HUES64 (cell line): ENCODE measurements at regions not wholly inside any gene's neighbourhood (a gene's known extent, or its start where the extent isn't known, plus 50 kb on each side); places are given as distances from the start of the nearest gene placed in this dataset.

Experiments used
- H3K27ac ChIP-seq: 2 replicates; pipeline ENCODE4 v1.7.0; 2013; ENCODE audit warnings: low read depth, low read length, inconsistent platforms
- H3K27me3 ChIP-seq: 2 replicates; pipeline ENCODE4 v1.6.1; 2013; ENCODE audit warnings: mild to moderate bottlenecking, low read length; ENCODE audit not compliant: insufficient read depth
- H3K36me3 ChIP-seq: 2 replicates; pipeline ENCODE4 v1.6.1; 2013; ENCODE audit warnings: mild to moderate bottlenecking, low read length; ENCODE audit not compliant: insufficient read depth
- H3K4me1 ChIP-seq: 2 replicates; pipeline ENCODE4 v1.6.1; 2013; ENCODE audit warnings: mild to moderate bottlenecking, low read length, moderate library complexity; ENCODE audit not compliant: insufficient read depth
- H3K4me3 ChIP-seq: 2 replicates; pipeline ENCODE4 v1.5.1; 2013; ENCODE audit warnings: mild to moderate bottlenecking, low read length, moderate library complexity
- H3K9ac ChIP-seq: 2 replicates; pipeline ENCODE4 v1.6.1; 2013; ENCODE audit warnings: mild to moderate bottlenecking, low read depth, low read length
- H3K9me3 ChIP-seq: 2 replicates; pipeline ENCODE4 v1.6.1; 2013; ENCODE audit warnings: low read depth, low read length; ENCODE audit not compliant: insufficient read depth
- WGBS: fragments of 150-250, 120-280 bp; methylation state at CpG from one replicate; pipeline ENCODE4 v1.1.7; 2013; ENCODE audit warnings: missing lambda C conversion rate; 5-methylcytosine and 5-hydroxymethylcytosine counted together

DNA sequence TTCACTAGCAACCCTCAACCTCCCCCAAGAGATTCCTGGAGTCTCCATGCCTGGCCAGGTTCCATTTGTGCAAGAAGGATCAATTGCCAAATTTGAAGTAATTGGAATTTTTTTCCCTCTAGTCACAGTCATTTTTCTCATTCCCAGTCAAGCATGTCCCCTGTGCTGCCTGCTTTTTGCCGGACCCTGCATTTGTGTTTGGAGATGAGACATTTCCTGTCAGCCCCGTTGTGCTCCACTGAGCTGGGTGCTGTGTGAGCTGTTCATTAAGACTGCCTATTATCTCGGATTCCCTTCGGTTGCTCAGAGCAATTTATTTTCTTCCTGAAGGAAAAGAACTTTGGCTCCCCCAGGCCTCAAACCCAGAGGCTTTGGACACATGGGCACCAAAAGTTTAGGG, 201.0 kb upstream of the NLRP1 start:
- 78% methylated on average over 4 of the region's 4 CpGs for WGBS
- H3K4me1 ChIP-seq, result peaks cover 6% of the 10 kb centered on the region; the same call in 1 of the 2 replicates
- no peaks in the 10 kb centered on the region for H3K27me3 ChIP-seq
- H3K36me3 ChIP-seq, result no peaks in the 10 kb centered on the region
- H3K27ac ChIP-seq, result no peak overlapping the region
- peaks cover 7% of the 10 kb centered on the region; the same call in 1 of the 2 replicates for H3K9me3 ChIP-seq
- no peak overlapping the region for H3K4me3 ChIP-seq
- H3K9ac ChIP-seq, result no peak overlapping the region

DNA sequence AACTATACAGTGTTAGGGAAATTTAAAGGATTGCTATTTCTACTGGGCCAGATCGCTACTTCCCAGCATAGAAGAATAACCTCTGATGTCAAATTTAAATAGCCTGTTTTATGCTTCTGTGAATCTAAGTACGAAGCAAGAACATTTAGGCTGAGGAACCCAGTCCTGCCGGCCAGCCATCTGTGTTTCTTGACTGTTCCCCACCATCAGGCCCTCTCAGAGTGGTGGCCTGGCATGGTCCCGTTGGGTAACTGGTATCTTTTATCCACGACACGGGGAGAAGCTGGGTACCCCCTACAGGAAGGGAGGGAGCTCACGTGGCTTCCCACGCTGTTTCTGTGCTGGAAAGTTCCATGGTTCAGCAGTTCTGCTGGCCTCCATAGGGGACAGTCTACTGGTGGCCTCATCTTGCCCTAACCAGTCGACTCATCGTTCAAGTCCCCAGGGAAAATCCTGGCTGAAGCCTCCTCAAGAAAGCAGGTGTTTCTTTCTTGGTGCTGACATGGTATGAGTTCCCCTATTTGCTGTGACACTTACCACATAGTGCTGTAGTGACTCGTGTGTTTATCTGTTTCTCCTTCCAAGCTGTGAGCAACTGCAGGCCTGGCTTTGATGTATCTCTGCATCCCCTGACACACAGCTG, 201.7 kb upstream of the NLRP1 start:
- 89% methylated on average over 11 of the region's 11 CpGs for WGBS
- H3K27ac ChIP-seq, result no peak overlapping the region
- no peak overlapping the region for H3K9ac ChIP-seq
- H3K27me3 ChIP-seq, result no peaks in the 10 kb centered on the region
- peaks cover 7% of the 10 kb centered on the region; the same call in 1 of the 2 replicates for H3K9me3 ChIP-seq
- no peaks in the 10 kb centered on the region for H3K36me3 ChIP-seq
- H3K4me1 ChIP-seq, result peaks cover 6% of the 10 kb centered on the region; the same call in 1 of the 2 replicates
- H3K4me3 ChIP-seq, result no peak overlapping the region

DNA sequence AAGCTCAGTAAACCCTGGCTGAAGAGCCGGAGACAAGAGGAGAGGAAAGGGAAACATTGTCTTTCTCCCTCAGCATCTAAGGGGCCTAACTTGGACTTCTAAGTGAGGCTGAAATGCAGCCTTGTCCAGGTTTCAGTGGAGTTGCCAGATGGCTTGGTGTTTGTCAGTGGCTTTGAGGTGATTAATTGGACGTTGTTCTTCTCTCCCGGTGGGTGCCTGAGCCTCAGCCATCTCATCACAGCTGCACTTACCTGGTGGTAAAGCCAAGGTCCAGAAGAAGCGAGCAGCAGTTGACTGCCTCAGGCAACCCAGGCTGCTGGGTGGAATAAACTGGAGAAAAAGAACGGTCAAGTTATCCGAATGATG, 202.2 kb upstream of the NLRP1 start:
- Histone ChIP-seq H3K9me3 (peaks cover 7% of the 10 kb centered on the region; the same call in 1 of the 2 replicates), H3K36me3 (no peaks in the 10 kb centered on the region), H3K4me3 (no peak overlapping the region), H3K27me3 (no peaks in the 10 kb centered on the region), H3K27ac (no peak overlapping the region), H3K9ac (no peak overlapping the region), H3K4me1 (peaks cover 6% of the 10 kb centered on the region; the same call in 1 of the 2 replicates)
- WGBS, result 92% methylated on average over 6 of the region's 6 CpGs

DNA sequence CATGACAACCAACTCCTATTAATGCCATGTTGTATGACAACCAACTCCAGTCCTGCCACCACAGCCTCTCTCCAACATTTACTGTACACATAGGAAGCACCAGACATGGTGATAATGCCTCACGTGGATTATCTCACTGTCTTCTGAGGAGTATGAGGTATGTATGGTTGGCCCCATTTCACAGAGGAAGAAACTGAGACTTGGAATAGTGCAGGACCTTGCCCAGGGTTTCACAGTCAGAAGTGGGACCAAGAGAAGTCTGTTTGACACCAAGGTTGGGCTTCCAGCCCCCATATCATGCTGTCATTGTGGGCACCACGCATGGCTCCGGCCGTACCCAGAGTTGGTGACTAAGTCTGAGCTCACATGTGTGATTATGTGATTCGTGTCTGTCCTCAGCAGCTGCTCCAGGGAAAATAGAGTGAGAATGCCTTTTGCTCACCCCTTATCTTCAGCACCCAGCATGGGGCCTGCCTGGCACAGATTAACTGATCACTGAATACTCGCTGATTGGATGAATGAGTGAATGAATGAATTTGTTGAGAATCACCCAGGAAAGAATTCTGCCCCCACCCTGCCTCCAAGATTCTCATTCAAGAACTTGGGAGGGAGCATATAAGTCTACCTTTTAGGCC, 204.1 kb upstream of the NLRP1 start:
- no peak overlapping the region for H3K4me3 ChIP-seq
- no peaks in the 10 kb centered on the region for H3K36me3 ChIP-seq
- no peaks in the 10 kb centered on the region for H3K27me3 ChIP-seq
- H3K4me1 ChIP-seq, result peaks cover 6% of the 10 kb centered on the region; the same call in 1 of the 2 replicates
- H3K9ac ChIP-seq, result no peak overlapping the region
- 85% methylated on average over 6 of the region's 6 CpGs for WGBS
- peaks cover 14% of the 10 kb centered on the region for H3K9me3 ChIP-seq
- no peak overlapping the region for H3K27ac ChIP-seq

DNA sequence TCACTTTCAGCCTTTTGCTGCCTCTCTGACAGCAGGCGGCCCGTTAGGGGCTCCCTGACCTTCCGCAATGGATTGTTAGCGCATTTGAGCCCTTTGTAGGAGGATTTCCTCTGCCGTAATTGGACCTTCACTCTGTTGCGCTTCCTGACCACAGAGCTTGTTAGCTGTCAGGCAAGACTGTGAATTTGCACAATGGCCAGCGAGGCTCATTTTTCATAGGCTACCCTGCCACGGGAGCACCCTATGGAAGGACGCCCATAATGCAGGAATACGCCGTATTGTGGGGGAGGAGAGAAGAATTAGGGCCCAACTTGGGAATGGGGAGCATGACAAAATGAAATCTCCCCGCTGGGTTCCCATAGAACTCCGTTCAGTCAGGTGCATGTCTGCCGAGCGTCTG, 205.2 kb upstream of the NLRP1 start:
- Histone ChIP-seq H3K9me3 (peaks cover 10% of the 10 kb centered on the region), H3K27ac (no peak overlapping the region), H3K27me3 (no peaks in the 10 kb centered on the region), H3K9ac (no peak overlapping the region), H3K36me3 (no peaks in the 10 kb centered on the region), H3K4me3 (no peak overlapping the region), H3K4me1 (peaks cover 6% of the 10 kb centered on the region; the same call in 1 of the 2 replicates)
- 88% methylated on average over 15 of the region's 15 CpGs for WGBS

DNA sequence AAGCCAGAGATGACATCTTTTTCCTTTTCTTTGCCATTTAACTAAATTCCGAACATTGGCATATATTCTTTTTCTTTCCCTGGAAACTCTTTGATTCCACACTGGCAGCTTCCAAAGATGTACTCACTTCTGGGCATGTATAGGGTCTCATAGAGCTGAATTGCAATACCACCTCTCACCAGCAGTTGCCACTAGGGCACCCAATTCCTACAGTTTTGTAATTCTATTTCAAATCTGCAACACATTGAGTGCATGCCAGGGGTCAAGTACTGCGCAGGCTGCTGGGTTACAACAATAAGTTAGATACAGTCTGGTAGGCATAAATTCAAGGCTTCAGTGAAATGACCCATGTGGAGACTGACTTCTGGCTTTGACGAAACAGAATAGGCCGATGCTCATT, 208.8 kb upstream of the NLRP1 start:
- no peak overlapping the region for H3K27ac ChIP-seq
- WGBS, result 95% methylated on average over 4 of the region's 4 CpGs
- H3K36me3 ChIP-seq, result no peaks in the 10 kb centered on the region
- no peak overlapping the region for H3K4me3 ChIP-seq
- no peak overlapping the region for H3K9ac ChIP-seq
- H3K27me3 ChIP-seq, result no peaks in the 10 kb centered on the region
- H3K9me3 ChIP-seq, result peaks cover 10% of the 10 kb centered on the region
- peaks cover 13% of the 10 kb centered on the region for H3K4me1 ChIP-seq

DNA sequence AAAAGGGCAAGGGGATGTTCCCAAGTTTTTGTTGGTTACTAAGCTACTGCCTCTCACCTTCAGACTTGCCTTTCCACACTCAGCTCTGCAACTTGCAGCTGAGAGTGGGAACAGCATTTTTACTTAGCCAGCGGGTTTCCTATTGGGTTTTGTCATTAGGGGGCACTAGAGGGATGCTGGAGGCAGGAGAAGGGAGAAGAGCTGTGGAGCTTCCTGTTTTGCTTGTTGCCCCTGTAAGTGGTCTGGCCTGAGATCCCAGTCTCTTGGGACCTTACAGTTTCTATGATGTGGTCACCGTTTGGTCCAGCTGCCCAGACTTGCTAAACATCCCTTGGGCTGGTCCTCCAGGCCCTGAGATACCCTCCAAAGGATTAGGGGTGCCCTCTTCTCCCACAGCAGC, 209.6 kb upstream of the NLRP1 start:
- H3K36me3 ChIP-seq, result no peaks in the 10 kb centered on the region
- H3K27me3 ChIP-seq, result no peaks in the 10 kb centered on the region
- H3K4me3 ChIP-seq, result no peak overlapping the region
- peaks cover 10% of the 10 kb centered on the region for H3K9me3 ChIP-seq
- peaks cover 20% of the 10 kb centered on the region for H3K4me1 ChIP-seq
- 50% methylated on average over 2 of the region's 2 CpGs for WGBS
- H3K9ac ChIP-seq, result no peak overlapping the region
- H3K27ac ChIP-seq, result no peak overlapping the region

DNA sequence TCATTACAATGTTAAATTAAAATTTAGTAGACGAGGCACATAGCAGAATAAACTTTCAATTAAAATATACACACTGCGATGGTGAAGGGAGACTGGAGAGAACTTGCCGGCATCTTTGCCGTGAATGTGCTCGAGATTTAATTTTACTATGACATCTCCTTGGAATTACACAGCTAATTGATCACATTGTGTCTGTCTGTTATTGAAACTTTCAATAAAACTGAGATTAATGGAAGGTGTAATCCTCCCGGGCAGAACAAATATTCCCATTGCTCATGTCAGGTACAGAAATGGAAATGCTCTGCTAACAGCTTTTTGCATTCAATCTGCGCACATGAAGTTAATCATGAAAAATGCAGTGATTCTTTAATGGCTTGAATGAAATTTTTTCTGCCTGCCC, 210.1 kb upstream of the NLRP1 start:
- H3K9ac ChIP-seq, result no peak overlapping the region
- no peaks in the 10 kb centered on the region for H3K27me3 ChIP-seq
- H3K4me1 ChIP-seq, result peaks cover 17% of the 10 kb centered on the region
- no peak overlapping the region for H3K27ac ChIP-seq
- H3K36me3 ChIP-seq, result no peaks in the 10 kb centered on the region
- 93% methylated on average over 7 of the region's 7 CpGs for WGBS
- peaks cover 10% of the 10 kb centered on the region for H3K9me3 ChIP-seq
- H3K4me3 ChIP-seq, result no peak overlapping the region

DNA sequence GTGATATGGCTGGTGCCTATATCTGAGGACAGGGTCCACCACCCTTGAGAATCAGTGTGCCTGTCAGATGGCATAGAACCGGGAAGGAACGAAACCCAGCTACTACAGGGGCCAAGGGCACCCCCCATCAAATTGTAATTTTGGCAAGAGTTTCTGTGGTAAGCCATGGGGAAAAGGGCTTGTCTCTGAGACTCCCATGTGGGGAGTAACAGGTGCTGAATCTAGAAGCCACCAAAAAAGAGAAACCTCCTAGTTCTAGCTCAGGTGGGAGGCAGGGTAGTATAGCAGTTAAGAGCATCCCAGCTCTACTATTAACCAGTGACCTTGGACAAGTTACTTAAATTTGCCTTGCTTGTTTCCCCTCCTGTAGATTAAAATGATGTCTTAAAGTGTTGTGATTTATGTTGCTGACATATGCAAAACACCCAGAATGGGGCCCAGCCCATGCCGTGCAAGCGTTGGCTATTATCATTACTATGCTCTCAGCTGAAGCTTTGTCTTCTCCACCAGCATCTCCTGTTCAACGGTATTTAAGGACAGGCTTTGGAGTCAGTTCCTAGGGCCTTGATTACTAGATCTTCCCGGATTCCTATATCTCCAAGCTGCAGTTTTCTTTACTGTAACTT, 210.7 kb upstream of the NLRP1 start:
- H3K27me3 ChIP-seq, result no peaks in the 10 kb centered on the region
- H3K27ac ChIP-seq, result no peak overlapping the region
- 79% methylated on average over 6 of the region's 6 CpGs for WGBS
- H3K4me3 ChIP-seq, result no peak overlapping the region
- H3K36me3 ChIP-seq, result no peaks in the 10 kb centered on the region
- H3K9me3 ChIP-seq, result peaks cover 10% of the 10 kb centered on the region
- H3K4me1 ChIP-seq, result peaks cover 17% of the 10 kb centered on the region
- H3K9ac ChIP-seq, result no peak overlapping the region

DNA sequence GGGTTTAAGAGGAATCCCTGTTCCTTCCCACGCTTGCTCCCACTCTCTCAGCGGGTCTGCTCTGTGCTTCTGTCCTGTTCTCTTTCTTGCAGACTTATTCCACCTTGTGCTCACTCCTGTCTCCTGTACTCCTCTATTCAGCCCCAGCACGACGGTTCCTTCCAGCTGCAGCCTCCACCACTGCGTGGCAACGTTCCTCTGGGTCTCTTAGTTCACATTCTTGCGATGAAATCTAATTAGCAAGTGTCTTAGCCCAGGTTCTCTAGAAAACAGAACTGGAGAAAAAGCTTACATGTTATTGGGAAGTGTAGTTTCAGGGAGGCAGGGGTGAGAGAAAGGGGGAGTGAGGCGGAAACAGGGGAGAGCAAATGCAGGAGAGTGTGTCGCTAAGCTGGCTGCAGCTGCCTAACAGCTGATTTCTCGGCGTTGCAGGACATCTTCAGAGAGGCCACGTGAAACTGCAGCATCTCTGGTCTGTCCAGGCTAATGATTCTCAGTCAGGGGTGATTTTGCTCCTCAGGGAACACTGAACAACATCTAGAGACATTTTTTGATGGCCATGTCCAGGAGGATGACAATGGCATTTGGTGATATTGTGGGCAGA, 213.2 kb upstream of the NLRP1 start:
- WGBS, result 33% methylated on average over 12 of the region's 12 CpGs
- Histone ChIP-seq H3K9me3 (peaks cover 5% of the 10 kb centered on the region), H3K4me3 (no peak overlapping the region), H3K27ac (no peak overlapping the region), H3K27me3 (no peaks in the 10 kb centered on the region), H3K36me3 (no peaks in the 10 kb centered on the region), H3K4me1 (peaks cover 26% of the 10 kb centered on the region), H3K9ac (no peak overlapping the region)

DNA sequence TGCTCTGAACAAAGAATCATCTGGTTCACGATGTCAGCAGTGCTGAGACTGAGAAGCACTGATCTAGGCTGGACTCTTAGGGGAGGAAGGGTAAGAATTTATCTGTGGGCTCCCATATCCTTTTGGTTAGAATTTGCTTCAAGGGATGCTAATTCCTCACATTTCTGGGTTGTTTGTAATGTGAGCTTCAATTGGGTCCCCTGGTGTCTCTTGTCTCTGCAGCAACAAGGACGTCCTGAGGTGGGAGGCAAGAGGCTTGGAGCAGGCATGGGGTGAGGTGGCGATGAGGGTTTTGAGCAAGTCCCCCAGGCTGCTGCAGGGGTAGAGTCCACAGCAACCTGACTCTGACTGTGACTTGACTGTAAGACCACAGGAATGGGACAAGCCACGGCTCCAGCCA, 213.8 kb upstream of the NLRP1 start:
- peaks cover 26% of the 10 kb centered on the region for H3K4me1 ChIP-seq
- H3K9ac ChIP-seq, result no peak overlapping the region
- H3K9me3 ChIP-seq, result no peaks in the 10 kb centered on the region
- 39% methylated on average over 4 of the region's 4 CpGs for WGBS
- no peaks in the 10 kb centered on the region for H3K36me3 ChIP-seq
- no peaks in the 10 kb centered on the region for H3K27me3 ChIP-seq
- H3K27ac ChIP-seq, result no peak overlapping the region
- no peak overlapping the region for H3K4me3 ChIP-seq
